ENCODE measurements at regions not wholly inside any gene's neighbourhood (a gene's known extent, or its start where the extent isn't known, plus 50 kb on each side); places are given as distances from the start of the nearest gene placed in this dataset.

- H3K4me3 ChIP-seq (ENCODE audit: low read length in 3 of 3) = no peak overlapping the region
- no peaks in the 10 kb centered on the region for H3K36me3 ChIP-seq (ENCODE audit: control insufficient read depth in 2 of 3, insufficient read depth in 3 of 3, low read length in 3 of 3)
- FAIRE-seq (no peak), DNase-seq (no peak)
- H3K9ac ChIP-seq (ENCODE audit: low read length in 3 of 3) = no peak overlapping the region
- no peak for TF ChIP-seq CTCF (IDR thresholded peaks at IDR 0.05; ENCODE audit: borderline replicate concordance, extremely low read depth, insufficient read depth)
- intact Hi-C loops (cut with DNase I) = no loop called here
- H3K27me3 ChIP-seq (ENCODE audit: control insufficient read depth, insufficient read depth, low read length) = no peaks in the 10 kb centered on the region
- no peak overlapping the region for H3K27ac ChIP-seq (ENCODE audit: low read depth in 2 of 2, low read length in 2 of 2)
- H3K4me1 ChIP-seq (ENCODE audit: control insufficient read depth in 2 of 3, insufficient read depth in 2 of 3, low read depth in 1 of 3, low read length in 3 of 3) = no peaks in the 10 kb centered on the region
- no peaks in the 10 kb centered on the region for H3K9me3 ChIP-seq (ENCODE audit: control insufficient read depth in 2 of 3, insufficient read depth in 1 of 3, low read length in 3 of 3)
Observed at GRCh38 chr9:99724640-99725039, 97.0 kb upstream of the NR4A3 start.

- no peak overlapping the region for H3K9ac ChIP-seq (ENCODE audit: low read length in 3 of 3)
- no peak for TF ChIP-seq CTCF (IDR thresholded peaks at IDR 0.05; ENCODE audit: borderline replicate concordance, extremely low read depth, insufficient read depth)
- intact Hi-C loops (cut with DNase I) = no loop called here
- H3K4me3 ChIP-seq (ENCODE audit: low read length in 3 of 3) = no peak overlapping the region
- no peaks in the 10 kb centered on the region for H3K27me3 ChIP-seq (ENCODE audit: control insufficient read depth, insufficient read depth, low read length)
- DNase-seq (no peak), FAIRE-seq (no peak)
- H3K9me3 ChIP-seq (ENCODE audit: control insufficient read depth in 2 of 3, insufficient read depth in 1 of 3, low read length in 3 of 3) = no peaks in the 10 kb centered on the region
- no peaks in the 10 kb centered on the region for H3K36me3 ChIP-seq (ENCODE audit: control insufficient read depth in 2 of 3, insufficient read depth in 3 of 3, low read length in 3 of 3)
- no peak overlapping the region for H3K27ac ChIP-seq (ENCODE audit: low read depth in 2 of 2, low read length in 2 of 2)
- no peaks in the 10 kb centered on the region for H3K4me1 ChIP-seq (ENCODE audit: control insufficient read depth in 2 of 3, insufficient read depth in 2 of 3, low read depth in 1 of 3, low read length in 3 of 3)
Observed at GRCh38 chr9:99725852-99726251, 95.8 kb upstream of the NR4A3 start.

DNA sequence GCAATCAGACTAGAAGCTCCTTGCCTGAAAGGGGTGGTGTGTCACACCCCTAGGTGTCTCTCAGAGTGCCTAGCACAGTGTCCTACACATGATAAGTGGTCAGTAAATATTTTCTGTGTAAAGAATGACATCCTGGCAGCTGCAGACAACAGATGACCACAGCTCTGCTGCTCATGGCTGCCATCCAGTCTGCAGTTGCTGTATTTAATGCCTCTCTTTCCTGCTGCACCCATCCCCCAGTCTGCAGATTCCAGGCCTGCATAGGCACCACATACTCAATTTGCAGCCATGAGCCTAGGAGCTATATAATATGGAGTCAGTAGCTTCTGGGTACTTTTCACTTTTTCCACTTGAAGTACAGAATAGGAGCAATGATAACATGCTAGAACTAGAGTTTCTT is 94.9 kb upstream of the NR4A3 start:
- Histone ChIP-seq H3K27ac (ENCODE audit: low read depth in 2 of 2, low read length in 2 of 2) (no peak overlapping the region), H3K4me1 (ENCODE audit: control insufficient read depth in 2 of 3, insufficient read depth in 2 of 3, low read depth in 1 of 3, low read length in 3 of 3) (no peaks in the 10 kb centered on the region), H3K9me3 (ENCODE audit: control insufficient read depth in 2 of 3, insufficient read depth in 1 of 3, low read length in 3 of 3) (no peaks in the 10 kb centered on the region), H3K9ac (ENCODE audit: low read length in 3 of 3) (no peak overlapping the region), H3K27me3 (ENCODE audit: control insufficient read depth, insufficient read depth, low read length) (no peaks in the 10 kb centered on the region), H3K36me3 (ENCODE audit: control insufficient read depth in 2 of 3, insufficient read depth in 3 of 3, low read length in 3 of 3) (no peaks in the 10 kb centered on the region), H3K4me3 (ENCODE audit: low read length in 3 of 3) (no peak overlapping the region)
- no peak for TF ChIP-seq CTCF (IDR thresholded peaks at IDR 0.05; ENCODE audit: borderline replicate concordance, extremely low read depth, insufficient read depth)
- FAIRE-seq (no peak), DNase-seq (no peak)
- intact Hi-C loops (cut with DNase I) = no loop called here

DNA sequence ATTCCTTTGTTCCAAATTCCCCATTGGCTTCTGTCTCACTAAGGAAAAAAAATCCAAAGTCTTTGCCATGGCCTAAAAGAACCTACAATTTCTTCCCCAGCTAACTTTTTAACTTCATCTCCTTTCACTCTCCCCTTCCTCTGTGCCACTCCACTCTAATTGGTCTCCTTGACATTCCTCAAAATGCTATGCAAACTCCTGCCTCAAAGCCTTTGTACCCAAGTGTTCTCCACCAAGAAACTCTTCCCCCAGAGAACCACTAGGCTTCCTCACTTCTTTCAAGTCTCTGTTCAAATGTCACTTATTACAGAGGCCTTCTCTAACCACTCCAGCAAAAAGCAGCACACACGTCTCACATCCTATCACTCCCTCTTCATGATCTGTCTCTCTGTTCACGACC is 91.6 kb upstream of the NR4A3 start:
- no peaks in the 10 kb centered on the region for H3K9me3 ChIP-seq (ENCODE audit: control insufficient read depth in 2 of 3, insufficient read depth in 1 of 3, low read length in 3 of 3)
- H3K9ac ChIP-seq (ENCODE audit: low read length in 3 of 3) = no peak overlapping the region
- intact Hi-C loops (cut with DNase I) = no loop called here
- H3K4me1 ChIP-seq (ENCODE audit: control insufficient read depth in 2 of 3, insufficient read depth in 2 of 3, low read depth in 1 of 3, low read length in 3 of 3) = no peaks in the 10 kb centered on the region
- H3K4me3 ChIP-seq (ENCODE audit: low read length in 3 of 3) = no peak overlapping the region
- DNase-seq (no peak), FAIRE-seq (no peak)
- no peaks in the 10 kb centered on the region for H3K27me3 ChIP-seq (ENCODE audit: control insufficient read depth, insufficient read depth, low read length)
- TF ChIP-seq CTCF (IDR thresholded peaks at IDR 0.05; ENCODE audit: borderline replicate concordance, extremely low read depth, insufficient read depth) = no peak
- no peaks in the 10 kb centered on the region for H3K36me3 ChIP-seq (ENCODE audit: control insufficient read depth in 2 of 3, insufficient read depth in 3 of 3, low read length in 3 of 3)
- no peak overlapping the region for H3K27ac ChIP-seq (ENCODE audit: low read depth in 2 of 2, low read length in 2 of 2)

All from kidney (tissue), 13 donors.